ENCODE measurements at regions not wholly inside any gene's neighbourhood (a gene's known extent, or its start where the extent isn't known, plus 50 kb on each side); places are given as distances from the start of the nearest gene placed in this dataset.

GRCh38 chr18:43539862-43540261 lies 262.6 kb upstream of the SYT4 start:
- no peak for TF ChIP-seq POLR2A (IDR thresholded peaks at IDR 0.05)
- TF ChIP-seq CTCF (IDR thresholded peaks at IDR 0.05), result no peak
- intact Hi-C loops (cut with DNase I; ENCODE audit: low total_unique reads), result no loop called here
- DNase-seq (ENCODE audit: low spot score in 2 of 2), result no peak
- H3K4me3 ChIP-seq (ENCODE audit: low read depth, poor library complexity, severe bottlenecking), result no peak overlapping the region
- WGBS, 2 donors, result 45 to 47% methylated on average over 1 of the region's 1 CpG

GRCh38 chr18:43542016-43542415 lies 264.7 kb upstream of the SYT4 start:
- intact Hi-C loops (cut with DNase I; ENCODE audit: low total_unique reads), result no loop called here
- 68 to 73% methylated on average over 6 of the region's 6 CpGs for WGBS, 2 donors

GRCh38 chr18:43543236-43543635 lies 265.9 kb upstream of the SYT4 start:
- DNase-seq (ENCODE audit: low spot score in 2 of 2), result no peak
- H3K4me3 ChIP-seq (ENCODE audit: low read depth, poor library complexity, severe bottlenecking), result no peak overlapping the region
- TF ChIP-seq CTCF (IDR thresholded peaks at IDR 0.05) (no peak), POLR2A (IDR thresholded peaks at IDR 0.05) (no peak)
- intact Hi-C loops (cut with DNase I; ENCODE audit: low total_unique reads), result no loop called here
- 75 to 79% methylated on average over 4 of the region's 4 CpGs for WGBS, 2 donors

More at GRCh38 chr18:43542016-43542415, 264.7 kb upstream of the SYT4 start:
- DNase-seq (ENCODE audit: low spot score in 2 of 2), result no peak
- no peak overlapping the region for H3K4me3 ChIP-seq (ENCODE audit: low read depth, poor library complexity, severe bottlenecking)
- TF ChIP-seq CTCF (IDR thresholded peaks at IDR 0.05) (no peak), POLR2A (IDR thresholded peaks at IDR 0.05) (no peak)

GRCh38 chr18:43547456-43547855 lies 270.2 kb upstream of the SYT4 start:
- intact Hi-C loops (cut with DNase I; ENCODE audit: low total_unique reads), result no loop called here
- H3K4me3 ChIP-seq (ENCODE audit: low read depth, poor library complexity, severe bottlenecking), result no peak overlapping the region
- TF ChIP-seq POLR2A (IDR thresholded peaks at IDR 0.05) (no peak), CTCF (IDR thresholded peaks at IDR 0.05) (no peak)
- 31 to 57% methylated on average over 1 of the region's 1 CpG for WGBS, 2 donors
- no peak for DNase-seq (ENCODE audit: low spot score in 2 of 2)

GRCh38 chr18:43559507-43559906 lies 282.2 kb upstream of the SYT4 start:
- TF ChIP-seq POLR2A (IDR thresholded peaks at IDR 0.05) (no peak), CTCF (IDR thresholded peaks at IDR 0.05) (no peak)
- no peak for DNase-seq (ENCODE audit: low spot score in 2 of 2)
- H3K4me3 ChIP-seq (ENCODE audit: low read depth, poor library complexity, severe bottlenecking), result no peak overlapping the region
- intact Hi-C loops (cut with DNase I; ENCODE audit: low total_unique reads), result no loop called here
- 93 to 100% methylated on average over 3 of the region's 3 CpGs for WGBS, 2 donors

GRCh38 chr18:43563780-43564179 lies 286.5 kb upstream of the SYT4 start:
- DNase-seq (ENCODE audit: low spot score in 2 of 2), result no peak
- intact Hi-C loops (cut with DNase I; ENCODE audit: low total_unique reads), result no loop called here

More at GRCh38 chr18:43563780-43564179, 286.5 kb upstream of the SYT4 start:
- WGBS, 2 donors, result 26 to 34% methylated on average over 3 of the region's 3 CpGs
- TF ChIP-seq CTCF (IDR thresholded peaks at IDR 0.05), result no peak
- TF ChIP-seq POLR2A (IDR thresholded peaks at IDR 0.05), result no peak
- no peak overlapping the region for H3K4me3 ChIP-seq (ENCODE audit: low read depth, poor library complexity, severe bottlenecking)
